ENCODE measurements at regions not wholly inside any gene's neighbourhood (a gene's known extent, or its start where the extent isn't known, plus 50 kb on each side); places are given as distances from the start of the nearest gene placed in this dataset.

- no peak for DNase-seq (ENCODE audit: low spot score in 2 of 2)
- 71% methylated on average over 1 of the region's 1 CpG for WGBS
- TF ChIP-seq CTCF (IDR thresholded peaks at IDR 0.05) (no peak), POLR2AphosphoS5 (IDR thresholded peaks at IDR 0.05) (no peak), EP300 (IDR thresholded peaks at IDR 0.05) (no peak), POLR2A (IDR thresholded peaks at IDR 0.05) (no peak)
Observed at GRCh38 chr6:23316131-23316530, 746.8 kb downstream of the HDGFL1 start.

GRCh38 chr6:23316931-23317330, 747.6 kb downstream of the HDGFL1 start:
- Histone ChIP-seq H3K9me3 (no peaks in the 10 kb centered on the region), H3K27me3 (no peaks in the 10 kb centered on the region), H3K4me1 (no peaks in the 10 kb centered on the region), H3K4me3 (no peak overlapping the region), H3K27ac (no peak overlapping the region), H3K36me3 (no peaks in the 10 kb centered on the region)
- no peak for DNase-seq (ENCODE audit: low spot score in 2 of 2)
- WGBS, result 77% methylated on average over 1 of the region's 1 CpG
- TF ChIP-seq CTCF (IDR thresholded peaks at IDR 0.05) (no peak), POLR2AphosphoS5 (IDR thresholded peaks at IDR 0.05) (no peak), EP300 (IDR thresholded peaks at IDR 0.05) (no peak), POLR2A (IDR thresholded peaks at IDR 0.05) (no peak)

More at GRCh38 chr6:23316131-23316530, 746.8 kb downstream of the HDGFL1 start:
- H3K9me3 ChIP-seq, result no peaks in the 10 kb centered on the region
- H3K4me3 ChIP-seq, result no peak overlapping the region
- no peaks in the 10 kb centered on the region for H3K4me1 ChIP-seq
- H3K36me3 ChIP-seq, result no peaks in the 10 kb centered on the region
- H3K27ac ChIP-seq, result no peak overlapping the region
- H3K27me3 ChIP-seq, result no peaks in the 10 kb centered on the region

DNA sequence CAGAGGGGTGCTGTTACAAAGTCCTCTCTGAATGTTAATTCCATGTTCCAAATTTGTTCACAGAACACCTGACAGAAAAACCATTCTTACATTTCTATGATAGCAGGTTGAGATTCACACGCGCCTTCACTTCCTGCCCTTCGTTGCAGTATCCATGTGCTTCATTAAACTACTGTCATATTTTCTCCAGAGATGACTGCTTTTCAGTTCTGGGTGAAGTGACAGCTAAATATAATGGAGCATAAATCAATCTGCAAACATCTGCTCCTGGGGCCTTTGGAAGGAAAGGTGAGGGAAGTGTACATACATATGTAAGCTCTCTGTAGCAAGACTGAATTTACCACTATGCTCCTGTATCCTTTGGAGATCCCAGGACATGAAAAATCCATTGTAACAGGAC, 750.2 kb downstream of the HDGFL1 start:
- WGBS, result 78% methylated on average over 3 of the region's 3 CpGs
- Histone ChIP-seq H3K27ac (no peak overlapping the region), H3K4me3 (no peak overlapping the region), H3K27me3 (no peaks in the 10 kb centered on the region), H3K36me3 (no peaks in the 10 kb centered on the region), H3K9me3 (no peaks in the 10 kb centered on the region), H3K4me1 (no peaks in the 10 kb centered on the region)
- no peak for DNase-seq (ENCODE audit: low spot score in 2 of 2)
- TF ChIP-seq POLR2A (IDR thresholded peaks at IDR 0.05) (no peak), CTCF (IDR thresholded peaks at IDR 0.05) (no peak), EP300 (IDR thresholded peaks at IDR 0.05) (no peak), POLR2AphosphoS5 (IDR thresholded peaks at IDR 0.05) (no peak)

GRCh38 chr6:23320471-23321015, 751.2 kb downstream of the HDGFL1 start:
- 81% methylated on average over 2 of the region's 2 CpGs for WGBS
- H3K4me3 ChIP-seq, result no peak overlapping the region
- no peak for DNase-seq (ENCODE audit: low spot score in 2 of 2)
- no peaks in the 10 kb centered on the region for H3K27me3 ChIP-seq
- H3K36me3 ChIP-seq, result no peaks in the 10 kb centered on the region
- no peaks in the 10 kb centered on the region for H3K9me3 ChIP-seq
- TF ChIP-seq CTCF (IDR thresholded peaks at IDR 0.05), result no peak
- no peak for TF ChIP-seq POLR2A (IDR thresholded peaks at IDR 0.05)
- no peak for TF ChIP-seq EP300 (IDR thresholded peaks at IDR 0.05)
- no peak for TF ChIP-seq POLR2AphosphoS5 (IDR thresholded peaks at IDR 0.05)
- H3K27ac ChIP-seq, result no peak overlapping the region
- no peaks in the 10 kb centered on the region for H3K4me1 ChIP-seq

DNA sequence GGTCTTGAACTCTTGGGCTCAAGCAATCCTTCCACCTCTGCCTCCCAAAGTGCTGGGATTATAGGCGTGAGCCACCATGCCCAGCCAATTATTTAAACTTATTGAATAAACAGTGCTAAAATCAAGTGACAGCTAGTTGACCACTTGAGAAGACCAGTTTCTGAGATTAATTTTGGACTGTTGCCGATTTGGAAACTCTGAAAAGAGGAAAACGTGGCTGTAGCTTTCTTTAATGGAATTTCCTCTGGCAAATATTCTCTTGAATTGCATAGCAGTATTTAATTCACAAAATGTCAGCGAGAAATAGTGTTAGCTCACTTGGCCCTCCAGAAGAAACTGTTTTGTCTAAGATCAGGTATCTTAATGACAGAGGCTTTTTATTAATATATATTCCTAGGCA, 754.5 kb downstream of the HDGFL1 start:
- Histone ChIP-seq H3K4me3 (no peak overlapping the region), H3K36me3 (no peaks in the 10 kb centered on the region), H3K27ac (no peak overlapping the region), H3K9me3 (no peaks in the 10 kb centered on the region), H3K27me3 (no peaks in the 10 kb centered on the region), H3K4me1 (no peaks in the 10 kb centered on the region)
- DNase-seq (ENCODE audit: low spot score in 2 of 2), result no peak
- WGBS, result 85% methylated on average over 4 of the region's 4 CpGs
- no peak for TF ChIP-seq EP300 (IDR thresholded peaks at IDR 0.05)
- TF ChIP-seq POLR2A (IDR thresholded peaks at IDR 0.05), result no peak
- no peak for TF ChIP-seq CTCF (IDR thresholded peaks at IDR 0.05)
- TF ChIP-seq POLR2AphosphoS5 (IDR thresholded peaks at IDR 0.05), result no peak
